Endothelial cell of umbilical vein (primary cell): ENCODE measurements at regions not wholly inside any gene's neighbourhood (a gene's known extent, or its start where the extent isn't known, plus 50 kb on each side); places are given as distances from the start of the nearest gene placed in this dataset.

Source experiments
- BruUV-seq: library from RNA; stranded (reverse); fragments of 400-500 nt; replicated peaks from 2 replicates; lab custom pipeline; 2021; lab: Mats Ljungman, UMichigan
- CTCF ChIA-PET: fragments of 300-600, 350-600 bp; sonication (Branson Sonifier 250); formaldehyde crosslinking; loops from one replicate; lab custom pipeline; 2021; ENCODE audit warnings: antibody characterized with exemption, inconsistent platforms; lab: Charles Lee
- POLR2A ChIA-PET: fragments of 300-600, 350-600 bp; sonication (Branson Sonifier 250); formaldehyde crosslinking; loops from one replicate; lab custom pipeline; 2021; ENCODE audit warnings: antibody characterized with exemption, inconsistent platforms; lab: Charles Lee
- DNase-seq: peaks from one replicate; pipeline ENCODE4 v3.0.0-alpha.2; 2011; ENCODE audit warnings: low read depth, low spot score
- FAIRE-seq: peaks from 2 replicates; lab custom pipeline; 2011; peaks lifted over from hg19 to GRCh38; lab: Jason Lieb, UNC
- H2AFZ ChIP-seq: 2 replicates; pipeline ENCODE4 v1.6.0; 2012; ENCODE audit warnings: low read depth, low read length, control low read depth, inconsistent platforms
- H3K27ac ChIP-seq: 2 replicates; pipeline ENCODE4 v1.5.1; 2011; ENCODE audit warnings: low read depth, mild to moderate bottlenecking, control low read depth, low read length, moderate library complexity; ENCODE audit not compliant: insufficient read depth
- H3K27me3 ChIP-seq, 2 experiments: 2 replicates each; pipeline versions ENCODE4 v1.6.0 to v1.6.1; 2011; ENCODE audit warnings: low read length in 2 of 2, mixed read lengths in 1 of 2; ENCODE audit not compliant: control insufficient read depth in 2 of 2, insufficient read depth in 2 of 2
- H3K36me3 ChIP-seq, 2 experiments: 2 replicates in 1 of 2; 3 replicates in 1 of 2; pipeline ENCODE4 v1.5.1; 2011; ENCODE audit warnings: low read length in 2 of 2, mild to moderate bottlenecking in 1 of 2, moderate library complexity in 1 of 2; ENCODE audit not compliant: control insufficient read depth in 2 of 2, insufficient read depth in 2 of 2; ENCODE audit errors: extremely low read depth in 1 of 2
- H3K4me1 ChIP-seq: 3 replicates; pipeline ENCODE4 v1.5.1; 2011; ENCODE audit warnings: mild to moderate bottlenecking, low read length; ENCODE audit not compliant: control insufficient read depth, insufficient read depth; ENCODE audit errors: extremely low read depth
- H3K4me2 ChIP-seq: 2 replicates; pipeline ENCODE4 v1.6.1; 2011; ENCODE audit warnings: low read length, control low read depth, mixed read lengths; ENCODE audit not compliant: insufficient read depth
- H3K4me3 ChIP-seq, 3 experiments: fragments of 200-600 bp in 1 of 3; sonication (generic), shearing (Covaris generic) in 1 of 3; replicated peaks in 1 of 3; 2 replicates each; pipeline ENCODE4 v1.5.1; 2011 to 2016; ENCODE audit warnings: control low read depth in 3 of 3, low read length in 3 of 3, mild to moderate bottlenecking in 2 of 3, inconsistent platforms in 1 of 3, low read depth in 1 of 3, moderate library complexity in 1 of 3; ENCODE audit not compliant: insufficient read depth in 1 of 3
- H3K79me2 ChIP-seq: 2 replicates; pipeline ENCODE4 v1.6.0; 2012; ENCODE audit warnings: low read length, inconsistent platforms; ENCODE audit not compliant: control insufficient read depth, insufficient read depth
- H3K9ac ChIP-seq: replicated peaks from 2 replicates; pipeline ENCODE3; 2011; ENCODE audit warnings: low read length, control low read depth; ENCODE audit not compliant: insufficient read depth; ENCODE audit errors: extremely low read depth
- H3K9me1 ChIP-seq: replicated peaks from 3 replicates; pipeline ENCODE4 v1.6.0; 2011; ENCODE audit warnings: mild to moderate bottlenecking, low read length; ENCODE audit not compliant: control insufficient read depth, insufficient read depth; ENCODE audit errors: extremely low read depth
- H3K9me3 ChIP-seq: replicated peaks from 2 replicates; pipeline ENCODE4 v1.5.1; 2012; ENCODE audit warnings: low read length, inconsistent platforms; ENCODE audit not compliant: control insufficient read depth, insufficient read depth
- H4K20me1 ChIP-seq: replicated peaks from 2 replicates; pipeline ENCODE3; 2011; ENCODE audit warnings: mild to moderate bottlenecking, low read length; ENCODE audit not compliant: control insufficient read depth, insufficient read depth; ENCODE audit errors: extremely low read depth
- EZH2 ChIP-seq: IDR thresholded peaks from 2 replicates; pipeline ENCODE4 v1.6.1; 2012; ENCODE audit warnings: borderline replicate concordance, low read depth, mild to moderate bottlenecking, moderate library complexity, low read length, inconsistent platforms; ENCODE audit not compliant: severe bottlenecking
- FOS ChIP-seq: IDR thresholded peaks from 2 replicates; pipeline ENCODE4 v1.6.1; 2011; ENCODE audit warnings: mild to moderate bottlenecking, low read length, moderate library complexity, borderline replicate concordance; ENCODE audit not compliant: insufficient read depth
- GATA2 ChIP-seq: IDR thresholded peaks from 2 replicates; pipeline ENCODE4 v1.7.0; 2011; ENCODE audit warnings: low read depth, mild to moderate bottlenecking, moderate library complexity, mixed read lengths, low read length; ENCODE audit not compliant: insufficient read length, insufficient read depth
- JUN ChIP-seq: IDR thresholded peaks from 2 replicates; pipeline ENCODE4 v1.6.1; 2011; ENCODE audit warnings: borderline replicate concordance, low read depth; ENCODE audit not compliant: insufficient read length, insufficient read depth
- MYC ChIP-seq: IDR thresholded peaks from one replicate; pipeline ENCODE4 v1.6.1; 2011; ENCODE audit warnings: mild to moderate bottlenecking, low read depth, low read length
- POLR2A ChIP-seq: IDR thresholded peaks from 2 replicates; pipeline ENCODE4 v1.6.1; 2012; ENCODE audit warnings: low read depth, mild to moderate bottlenecking, control low read depth, low read length
- POLR2AphosphoS5 ChIP-seq: IDR thresholded peaks from 2 replicates; pipeline ENCODE4 v1.6.1; 2012; ENCODE audit warnings: low read depth, mild to moderate bottlenecking, control low read depth, low read length, moderate library complexity; ENCODE audit not compliant: insufficient read depth
- dilution Hi-C: fragments of 300-500 bp; cut with MboI; formaldehyde crosslinking; loops from one replicate; pipeline ENCODE4 v1.15.0; 2019; ENCODE audit warnings: low sequenced_read_pairs; ENCODE audit not compliant: extremely low pct_ligation_motif_present
- intact Hi-C: fragments of 100-400 bp; cut with micrococcal nuclease; formaldehyde crosslinking; loops from one replicate; pipeline ENCODE4 v1.10.0; 2022
- TF ChIP-seq, protein P1 (sequence below), 2 donors: IDR thresholded peaks; 1 replicate in 1 of 2; 2 replicates in 1 of 2; pipeline ENCODE4 v1.5.1; 2011; ENCODE audit warnings: low read length in 2 of 2, mild to moderate bottlenecking in 2 of 2, moderate library complexity in 2 of 2, control low read depth in 1 of 2, inconsistent platforms in 1 of 2, low read depth in 1 of 2; ENCODE audit not compliant: insufficient read depth in 1 of 2; ENCODE audit errors: extremely low read depth in 1 of 2
- TF ChIP-seq, protein P2 (sequence below): IDR thresholded peaks from 2 replicates; pipeline ENCODE4 v1.6.1; 2011; ENCODE audit not compliant: insufficient read depth, insufficient read length

DNA sequence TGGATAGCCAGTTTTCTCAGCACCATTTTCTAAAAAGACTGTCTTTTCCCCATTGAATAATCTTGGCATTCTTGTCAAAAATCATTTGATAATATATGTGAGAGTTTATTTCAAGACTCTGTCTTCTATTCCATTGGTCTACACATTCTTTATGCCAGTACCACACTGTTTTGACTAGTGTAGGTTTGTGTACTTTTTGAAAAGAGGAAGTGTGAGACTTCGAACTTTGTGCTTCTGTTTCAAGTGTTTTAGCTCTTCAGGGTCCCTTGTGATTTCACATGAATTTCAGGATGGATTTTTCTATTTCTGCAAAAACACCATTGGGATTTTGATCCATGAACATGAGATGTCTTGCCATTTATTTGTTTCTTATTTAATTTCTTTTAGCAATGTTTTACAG lies 78.5 kb upstream of the ALDH1A1 start:
- Histone ChIP-seq H3K9me1 (no peaks in the 10 kb centered on the region), H3K27ac (no peak overlapping the region), H2AFZ (no peak overlapping the region), H4K20me1 (no peaks in the 10 kb centered on the region), H3K36me3 (no peaks in the 10 kb centered on the region), H3K27me3 (no peaks in the 10 kb centered on the region), H3K79me2 (no peaks in the 10 kb centered on the region), H3K4me3 (no peak overlapping the region), H3K9me3 (no peaks in the 10 kb centered on the region), H3K4me2 (no peak overlapping the region), H3K9ac (no peak overlapping the region), H3K4me1 (no peaks in the 10 kb centered on the region)
- intact Hi-C loops (no loop called here), dilution Hi-C loops (no loop called here)
- FAIRE-seq (no peak), DNase-seq (no peak)
- ChIA-PET POLR2A (no interaction called here), CTCF (interaction anchor here (1.0 kb wide), 1 partner anchor 9 kb away, joined by 4 read pairs; no protein-coding TSS in a partner anchor)
- BruUV-seq: no TSS peak
- TF ChIP-seq POLR2A (no peak), POLR2AphosphoS5 (no peak), MYC (no peak), FOS (no peak), JUN (no peak), EZH2 (no peak), GATA2 (no peak)
- TF ChIP-seq, protein P1, sequence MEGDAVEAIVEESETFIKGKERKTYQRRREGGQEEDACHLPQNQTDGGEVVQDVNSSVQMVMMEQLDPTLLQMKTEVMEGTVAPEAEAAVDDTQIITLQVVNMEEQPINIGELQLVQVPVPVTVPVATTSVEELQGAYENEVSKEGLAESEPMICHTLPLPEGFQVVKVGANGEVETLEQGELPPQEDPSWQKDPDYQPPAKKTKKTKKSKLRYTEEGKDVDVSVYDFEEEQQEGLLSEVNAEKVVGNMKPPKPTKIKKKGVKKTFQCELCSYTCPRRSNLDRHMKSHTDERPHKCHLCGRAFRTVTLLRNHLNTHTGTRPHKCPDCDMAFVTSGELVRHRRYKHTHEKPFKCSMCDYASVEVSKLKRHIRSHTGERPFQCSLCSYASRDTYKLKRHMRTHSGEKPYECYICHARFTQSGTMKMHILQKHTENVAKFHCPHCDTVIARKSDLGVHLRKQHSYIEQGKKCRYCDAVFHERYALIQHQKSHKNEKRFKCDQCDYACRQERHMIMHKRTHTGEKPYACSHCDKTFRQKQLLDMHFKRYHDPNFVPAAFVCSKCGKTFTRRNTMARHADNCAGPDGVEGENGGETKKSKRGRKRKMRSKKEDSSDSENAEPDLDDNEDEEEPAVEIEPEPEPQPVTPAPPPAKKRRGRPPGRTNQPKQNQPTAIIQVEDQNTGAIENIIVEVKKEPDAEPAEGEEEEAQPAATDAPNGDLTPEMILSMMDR (IDR thresholded peaks at IDR 0.05; ENCODE audit: extremely low read depth in 1 of 2, insufficient read depth in 1 of 2, low read depth in 1 of 2, low read length in 2 of 2): no peak
- TF ChIP-seq, protein P2, sequence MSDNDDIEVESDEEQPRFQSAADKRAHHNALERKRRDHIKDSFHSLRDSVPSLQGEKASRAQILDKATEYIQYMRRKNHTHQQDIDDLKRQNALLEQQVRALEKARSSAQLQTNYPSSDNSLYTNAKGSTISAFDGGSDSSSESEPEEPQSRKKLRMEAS: no peak
